ENCODE measurements at regions not wholly inside any gene's neighbourhood (a gene's known extent, or its start where the extent isn't known, plus 50 kb on each side); places are given as distances from the start of the nearest gene placed in this dataset.

DNA sequence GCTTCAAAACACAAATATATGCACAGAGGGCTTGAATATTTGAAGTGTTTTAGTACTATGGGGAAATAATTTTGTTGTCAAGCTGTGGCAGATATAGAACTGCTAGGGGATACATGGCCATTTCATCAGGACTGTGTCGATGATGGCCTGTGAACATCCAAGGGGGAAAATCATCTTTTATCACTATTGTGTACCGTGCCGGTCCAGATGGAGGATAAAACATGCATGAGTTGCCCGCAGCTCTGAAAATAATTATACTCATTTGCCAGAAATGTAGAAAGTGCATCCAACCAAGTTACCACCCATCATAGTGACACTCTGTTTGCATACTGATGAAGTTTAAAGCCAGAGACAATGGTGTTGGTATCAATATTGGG, 405.9 kb downstream of the ZSWIM6 start:
- TF ChIP-seq POLR2AphosphoS5 (IDR thresholded peaks at IDR 0.05) (no peak), CTCF (IDR thresholded peaks at IDR 0.05) (no peak)
